Endothelial cell of umbilical vein (primary cell): ENCODE measurements at regions not wholly inside any gene's neighbourhood (a gene's known extent, or its start where the extent isn't known, plus 50 kb on each side); places are given as distances from the start of the nearest gene placed in this dataset.

Experiments
- CTCF ChIP-seq, 2 donors: IDR thresholded peaks; 1 replicate in 1 of 2; 2 replicates in 1 of 2; pipeline ENCODE4 v1.5.1; 2011; ENCODE audit warnings: low read length in 2 of 2, mild to moderate bottlenecking in 2 of 2, moderate library complexity in 2 of 2, control low read depth in 1 of 2, inconsistent platforms in 1 of 2, low read depth in 1 of 2; ENCODE audit not compliant: insufficient read depth in 1 of 2; ENCODE audit errors: extremely low read depth in 1 of 2
- EZH2 ChIP-seq: IDR thresholded peaks from 2 replicates; pipeline ENCODE4 v1.6.1; 2012; ENCODE audit warnings: borderline replicate concordance, low read depth, mild to moderate bottlenecking, moderate library complexity, low read length, inconsistent platforms; ENCODE audit not compliant: severe bottlenecking
- FOS ChIP-seq: IDR thresholded peaks from 2 replicates; pipeline ENCODE4 v1.6.1; 2011; ENCODE audit warnings: mild to moderate bottlenecking, low read length, moderate library complexity, borderline replicate concordance; ENCODE audit not compliant: insufficient read depth
- GATA2 ChIP-seq: IDR thresholded peaks from 2 replicates; pipeline ENCODE4 v1.7.0; 2011; ENCODE audit warnings: low read depth, mild to moderate bottlenecking, moderate library complexity, mixed read lengths, low read length; ENCODE audit not compliant: insufficient read length, insufficient read depth
- JUN ChIP-seq: IDR thresholded peaks from 2 replicates; pipeline ENCODE4 v1.6.1; 2011; ENCODE audit warnings: borderline replicate concordance, low read depth; ENCODE audit not compliant: insufficient read length, insufficient read depth
- MYC ChIP-seq: IDR thresholded peaks from one replicate; pipeline ENCODE4 v1.6.1; 2011; ENCODE audit warnings: mild to moderate bottlenecking, low read depth, low read length
- POLR2A ChIP-seq: IDR thresholded peaks from 2 replicates; pipeline ENCODE4 v1.6.1; 2012; ENCODE audit warnings: low read depth, mild to moderate bottlenecking, control low read depth, low read length
- POLR2AphosphoS5 ChIP-seq: IDR thresholded peaks from 2 replicates; pipeline ENCODE4 v1.6.1; 2012; ENCODE audit warnings: low read depth, mild to moderate bottlenecking, control low read depth, low read length, moderate library complexity; ENCODE audit not compliant: insufficient read depth

GRCh38 chr1:218575856-218576255 lies 230.7 kb downstream of the TGFB2 start:
- no peak for TF ChIP-seq POLR2A
- TF ChIP-seq CTCF (IDR thresholded peaks at IDR 0.05; ENCODE audit: extremely low read depth in 1 of 2, insufficient read depth in 1 of 2, low read depth in 1 of 2, low read length in 2 of 2) = no peak
- no peak for TF ChIP-seq JUN
- TF ChIP-seq POLR2AphosphoS5 = no peak
- no peak for TF ChIP-seq EZH2
- no peak for TF ChIP-seq GATA2
- TF ChIP-seq FOS = no peak
- TF ChIP-seq MYC = no peak
